Glutamatergic neuron (in vitro differentiated cells): ENCODE measurements at regions not wholly inside any gene's neighbourhood (a gene's known extent, or its start where the extent isn't known, plus 50 kb on each side); places are given as distances from the start of the nearest gene placed in this dataset.

Experiments used
- DNase-seq: peaks from one replicate; pipeline ENCODE4 v3.0.0; 2022
- H3K27ac Mint-ChIP-seq: one replicate; pipeline ENCODE4 v1.8.0; 2020; ENCODE audit warnings: mild to moderate bottlenecking, mixed read lengths, inconsistent platforms; ENCODE audit not compliant: unreplicated experiment
- H3K27me3 Mint-ChIP-seq: one replicate; pipeline ENCODE4 v1.8.0; 2020; ENCODE audit warnings: mild to moderate bottlenecking, moderate library complexity, mixed read lengths, inconsistent platforms; ENCODE audit not compliant: unreplicated experiment
- H3K36me3 Mint-ChIP-seq: one replicate; pipeline ENCODE4 v1.8.0; 2020; ENCODE audit warnings: mild to moderate bottlenecking, mixed read lengths, inconsistent platforms; ENCODE audit not compliant: unreplicated experiment
- H3K4me1 Mint-ChIP-seq: one replicate; pipeline ENCODE4 v1.8.0; 2020; ENCODE audit warnings: mild to moderate bottlenecking, low read depth, mixed read lengths, inconsistent platforms; ENCODE audit not compliant: unreplicated experiment
- H3K4me3 Mint-ChIP-seq: one replicate; pipeline ENCODE4 v1.8.0; 2020; ENCODE audit warnings: mild to moderate bottlenecking, mixed read lengths, inconsistent platforms; ENCODE audit not compliant: unreplicated experiment
- H3K9me3 Mint-ChIP-seq: one replicate; pipeline ENCODE4 v1.8.0; 2020; ENCODE audit warnings: mild to moderate bottlenecking, moderate library complexity, mixed read lengths, inconsistent platforms; ENCODE audit not compliant: unreplicated experiment
- TF ChIP-seq, protein P1 (sequence below): fragments of 200-600 bp; sonication (generic); IDR thresholded peaks from one replicate; pipeline ENCODE4 v1.5.0; 2021; ENCODE audit not compliant: partially characterized antibody, unreplicated experiment

DNA sequence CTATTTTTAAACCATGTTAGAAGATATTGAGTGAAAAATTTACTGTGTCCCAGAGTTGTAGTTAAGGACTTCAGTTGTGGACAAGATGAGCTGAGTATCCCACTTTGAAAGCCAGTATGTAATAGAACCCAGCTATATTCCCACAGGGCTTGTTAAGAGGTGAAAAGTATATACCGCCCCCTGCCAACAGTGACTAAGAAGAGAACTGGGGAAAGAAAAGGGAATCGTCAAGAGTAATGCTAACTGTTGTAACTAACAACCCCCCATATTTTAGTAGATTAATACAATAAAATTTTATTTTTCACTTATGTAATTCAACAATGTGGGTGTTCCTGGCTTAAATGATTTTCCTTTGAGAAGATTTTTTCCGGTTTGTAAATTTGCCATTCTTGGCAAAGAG is 250.4 kb upstream of the GIMD1 start:
- no peaks in the 10 kb centered on the region for H3K36me3 Mint-ChIP-seq
- no peak overlapping the region for H3K27ac Mint-ChIP-seq
- DNase-seq, result no peak
- TF ChIP-seq, protein P1, sequence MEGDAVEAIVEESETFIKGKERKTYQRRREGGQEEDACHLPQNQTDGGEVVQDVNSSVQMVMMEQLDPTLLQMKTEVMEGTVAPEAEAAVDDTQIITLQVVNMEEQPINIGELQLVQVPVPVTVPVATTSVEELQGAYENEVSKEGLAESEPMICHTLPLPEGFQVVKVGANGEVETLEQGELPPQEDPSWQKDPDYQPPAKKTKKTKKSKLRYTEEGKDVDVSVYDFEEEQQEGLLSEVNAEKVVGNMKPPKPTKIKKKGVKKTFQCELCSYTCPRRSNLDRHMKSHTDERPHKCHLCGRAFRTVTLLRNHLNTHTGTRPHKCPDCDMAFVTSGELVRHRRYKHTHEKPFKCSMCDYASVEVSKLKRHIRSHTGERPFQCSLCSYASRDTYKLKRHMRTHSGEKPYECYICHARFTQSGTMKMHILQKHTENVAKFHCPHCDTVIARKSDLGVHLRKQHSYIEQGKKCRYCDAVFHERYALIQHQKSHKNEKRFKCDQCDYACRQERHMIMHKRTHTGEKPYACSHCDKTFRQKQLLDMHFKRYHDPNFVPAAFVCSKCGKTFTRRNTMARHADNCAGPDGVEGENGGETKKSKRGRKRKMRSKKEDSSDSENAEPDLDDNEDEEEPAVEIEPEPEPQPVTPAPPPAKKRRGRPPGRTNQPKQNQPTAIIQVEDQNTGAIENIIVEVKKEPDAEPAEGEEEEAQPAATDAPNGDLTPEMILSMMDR, result no peak
- H3K9me3 Mint-ChIP-seq, result no peaks in the 10 kb centered on the region
- no peaks in the 10 kb centered on the region for H3K4me1 Mint-ChIP-seq
- H3K4me3 Mint-ChIP-seq, result no peak overlapping the region
- H3K27me3 Mint-ChIP-seq, result peaks cover 3% of the 10 kb centered on the region

DNA sequence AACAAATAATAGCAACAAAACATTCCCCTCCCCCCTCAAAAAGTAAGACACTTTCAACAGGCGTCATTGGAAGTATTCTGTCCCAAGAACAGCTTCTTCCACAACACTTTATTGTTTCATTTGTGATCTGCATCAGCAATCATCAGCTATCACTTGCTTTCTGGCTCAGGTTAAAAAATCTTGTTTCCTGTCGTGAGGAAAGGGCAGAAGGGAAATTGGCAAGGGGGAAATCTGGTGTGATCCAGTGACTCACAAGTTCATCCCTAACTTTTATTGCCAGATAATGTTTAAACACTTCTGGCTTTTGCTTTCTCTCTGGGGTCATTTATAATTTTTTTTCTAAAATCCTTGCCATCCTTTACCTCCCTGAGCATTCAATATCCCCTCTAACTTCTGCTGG is 247.4 kb upstream of the GIMD1 start:
- H3K27me3 Mint-ChIP-seq, result peaks cover 3% of the 10 kb centered on the region
- H3K4me1 Mint-ChIP-seq, result no peaks in the 10 kb centered on the region
- TF ChIP-seq, protein P1, result no peak
- no peak overlapping the region for H3K4me3 Mint-ChIP-seq
- H3K36me3 Mint-ChIP-seq, result no peaks in the 10 kb centered on the region
- no peak for DNase-seq
- no peak overlapping the region for H3K27ac Mint-ChIP-seq
- H3K9me3 Mint-ChIP-seq, result peaks cover 2% of the 10 kb centered on the region

- Mint-ChIP-seq H3K4me1 (no peaks in the 10 kb centered on the region), H3K4me3 (no peak overlapping the region), H3K27me3 (peaks cover 3% of the 10 kb centered on the region), H3K36me3 (no peaks in the 10 kb centered on the region), H3K9me3 (peaks cover 4% of the 10 kb centered on the region), H3K27ac (no peak overlapping the region)
- DNase-seq, result no peak
- TF ChIP-seq, protein P1, result no peak
Observed at GRCh38 chr4:106615410-106615945, 246.9 kb upstream of the GIMD1 start.

GRCh38 chr4:106614441-106614840 is 245.9 kb upstream of the GIMD1 start:
- TF ChIP-seq, protein P1, result no peak
- DNase-seq, result no peak
- Mint-ChIP-seq H3K36me3 (no peaks in the 10 kb centered on the region), H3K9me3 (peaks cover 7% of the 10 kb centered on the region), H3K4me1 (no peaks in the 10 kb centered on the region), H3K27ac (no peak overlapping the region), H3K27me3 (peaks cover 3% of the 10 kb centered on the region), H3K4me3 (no peak overlapping the region)

DNA sequence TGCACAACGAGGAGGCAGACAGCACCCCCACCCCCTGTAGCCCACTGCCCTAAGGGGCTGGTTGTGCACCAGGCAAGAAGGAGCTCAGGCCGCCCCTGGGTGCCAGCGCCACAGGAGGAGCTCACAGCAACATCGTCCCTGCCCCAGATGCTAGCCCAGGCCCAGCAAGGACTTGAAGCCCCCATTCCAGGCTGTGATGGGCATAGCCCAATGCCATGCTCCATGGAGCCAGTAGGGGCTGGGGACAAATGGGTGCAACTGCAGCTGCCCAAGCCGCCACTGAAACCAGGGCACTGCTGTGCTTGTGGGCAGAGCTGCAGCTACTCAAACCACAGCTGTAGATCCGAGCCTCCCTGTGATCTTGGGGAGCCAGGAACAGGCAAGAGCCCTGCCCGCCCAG is 241.3 kb upstream of the GIMD1 start:
- H3K27me3 Mint-ChIP-seq, result peaks cover 3% of the 10 kb centered on the region
- H3K36me3 Mint-ChIP-seq, result no peaks in the 10 kb centered on the region
- H3K4me1 Mint-ChIP-seq, result no peaks in the 10 kb centered on the region
- TF ChIP-seq, protein P1, result no peak
- peaks cover 8% of the 10 kb centered on the region for H3K9me3 Mint-ChIP-seq
- no peak for DNase-seq
- no peak overlapping the region for H3K4me3 Mint-ChIP-seq
- H3K27ac Mint-ChIP-seq, result no peak overlapping the region
